SK-N-SH (cell line): ENCODE measurements at regions not wholly inside any gene's neighbourhood (a gene's known extent, or its start where the extent isn't known, plus 50 kb on each side); places are given as distances from the start of the nearest gene placed in this dataset.

ENCODE experiments used
- CTCF ChIP-seq: fragments of 200-600 bp; sonication (generic); IDR thresholded peaks from 2 replicates; pipeline ENCODE4 v1.6.1; 2017; ENCODE audit warnings: antibody characterized with exemption, mild to moderate bottlenecking, moderate library complexity
- EP300 ChIP-seq, 2 experiments: IDR thresholded peaks; 2 replicates each; pipeline versions ENCODE4 v1.4.0 to v1.6.1; 2012; ENCODE audit warnings: borderline replicate concordance in 1 of 2, low read depth in 1 of 2, low read length in 1 of 2
- JUND ChIP-seq: IDR thresholded peaks from 2 replicates; pipeline ENCODE4 v1.4.0; 2012
- MEF2A ChIP-seq: IDR thresholded peaks from 2 replicates; pipeline ENCODE4 v1.4.0; 2012; ENCODE audit warnings: low read depth, borderline replicate concordance
- POLR2AphosphoS5 ChIP-seq: IDR thresholded peaks from 2 replicates; pipeline ENCODE4 v1.6.1; 2012; ENCODE audit warnings: low read depth, low read length
- REST ChIP-seq: IDR thresholded peaks from 2 replicates; pipeline ENCODE4 v1.6.1; 2012; ENCODE audit warnings: mild to moderate bottlenecking, low read depth, low read length, moderate library complexity
- SMC3 ChIP-seq: IDR thresholded peaks from 2 replicates; pipeline ENCODE4 v1.6.1; 2012; ENCODE audit warnings: low read depth, low read length, improper control_type of control experiment
- TAF1 ChIP-seq: IDR thresholded peaks from 2 replicates; pipeline ENCODE4 v1.6.1; 2012; ENCODE audit warnings: low read depth, mild to moderate bottlenecking, low read length, moderate library complexity, borderline replicate concordance
- YY1 ChIP-seq: IDR thresholded peaks from 2 replicates; pipeline ENCODE4 v1.4.0; 2012; ENCODE audit warnings: low read depth, mild to moderate bottlenecking

GRCh38 chr15:25623708-25624107, 184.9 kb upstream of the UBE3A start:
- TF ChIP-seq POLR2AphosphoS5 (no peak), EP300 (IDR thresholded peaks at IDR 0.05; ENCODE audit: borderline replicate concordance in 1 of 2, low read depth in 1 of 2, low read length in 1 of 2) (no peak), CTCF (no peak), JUND (no peak), YY1 (no peak), MEF2A (no peak), TAF1 (no peak), REST (no peak), SMC3 (no peak)
